ENCODE measurements at regions not wholly inside any gene's neighbourhood (a gene's known extent, or its start where the extent isn't known, plus 50 kb on each side); places are given as distances from the start of the nearest gene placed in this dataset.

GRCh38 chr6:14505401-14505800 lies 387.8 kb downstream of the CD83 start:
- no peak overlapping the region for H3K27ac ChIP-seq (ENCODE audit: insufficient read depth, low read length)
- no peak overlapping the region for H2AFZ ChIP-seq (ENCODE audit: low read length)
- no peak for TF ChIP-seq EZH2 (IDR thresholded peaks at IDR 0.05; ENCODE audit: low read length, missing control alignments)
- TF ChIP-seq, protein P1, sequence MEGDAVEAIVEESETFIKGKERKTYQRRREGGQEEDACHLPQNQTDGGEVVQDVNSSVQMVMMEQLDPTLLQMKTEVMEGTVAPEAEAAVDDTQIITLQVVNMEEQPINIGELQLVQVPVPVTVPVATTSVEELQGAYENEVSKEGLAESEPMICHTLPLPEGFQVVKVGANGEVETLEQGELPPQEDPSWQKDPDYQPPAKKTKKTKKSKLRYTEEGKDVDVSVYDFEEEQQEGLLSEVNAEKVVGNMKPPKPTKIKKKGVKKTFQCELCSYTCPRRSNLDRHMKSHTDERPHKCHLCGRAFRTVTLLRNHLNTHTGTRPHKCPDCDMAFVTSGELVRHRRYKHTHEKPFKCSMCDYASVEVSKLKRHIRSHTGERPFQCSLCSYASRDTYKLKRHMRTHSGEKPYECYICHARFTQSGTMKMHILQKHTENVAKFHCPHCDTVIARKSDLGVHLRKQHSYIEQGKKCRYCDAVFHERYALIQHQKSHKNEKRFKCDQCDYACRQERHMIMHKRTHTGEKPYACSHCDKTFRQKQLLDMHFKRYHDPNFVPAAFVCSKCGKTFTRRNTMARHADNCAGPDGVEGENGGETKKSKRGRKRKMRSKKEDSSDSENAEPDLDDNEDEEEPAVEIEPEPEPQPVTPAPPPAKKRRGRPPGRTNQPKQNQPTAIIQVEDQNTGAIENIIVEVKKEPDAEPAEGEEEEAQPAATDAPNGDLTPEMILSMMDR (conservative IDR thresholded peaks at IDR 0.05 in 1 of 2, IDR thresholded peaks at IDR 0.05 in 1 of 2; ENCODE audit: low read depth in 1 of 2, low read length in 2 of 2): no peak
- no peaks in the 10 kb centered on the region for H3K9me3 ChIP-seq (ENCODE audit: control insufficient read depth, insufficient read depth, low read depth, low read length)
- no peaks in the 10 kb centered on the region for H4K20me1 ChIP-seq (ENCODE audit: control insufficient read depth, extremely low read depth, insufficient read depth, low read length)
- H3K27me3 ChIP-seq (ENCODE audit: control insufficient read depth, insufficient read depth, low read length): no peaks in the 10 kb centered on the region
- no peak for DNase-seq (ENCODE audit: low read depth in 2 of 2)
- H3K36me3 ChIP-seq (ENCODE audit: control insufficient read depth, insufficient read depth, low read length): no peaks in the 10 kb centered on the region
- no peaks in the 10 kb centered on the region for H3K79me2 ChIP-seq (ENCODE audit: control insufficient read depth, insufficient read depth, low read length)
- no peak overlapping the region for H3K9ac ChIP-seq (ENCODE audit: insufficient read depth, low read length)
- H3K4me3 ChIP-seq (replicated peaks in 1 of 4; ENCODE audit: control extremely low read depth in 1 of 4, insufficient read depth in 1 of 4, low read depth in 3 of 4, low read length in 4 of 4): no peak overlapping the region
- no peak overlapping the region for H3K4me2 ChIP-seq (ENCODE audit: extremely low read depth, insufficient read depth, low read length)
- H3K4me1 ChIP-seq (ENCODE audit: control insufficient read depth, extremely low read depth, insufficient read depth, low read length): no peaks in the 10 kb centered on the region

GRCh38 chr6:14506656-14507246 lies 389.2 kb downstream of the CD83 start:
- Histone ChIP-seq H3K27ac (ENCODE audit: insufficient read depth, low read length) (no peak overlapping the region), H3K79me2 (ENCODE audit: control insufficient read depth, insufficient read depth, low read length) (no peaks in the 10 kb centered on the region), H4K20me1 (ENCODE audit: control insufficient read depth, extremely low read depth, insufficient read depth, low read length) (no peaks in the 10 kb centered on the region), H3K36me3 (ENCODE audit: control insufficient read depth, insufficient read depth, low read length) (no peaks in the 10 kb centered on the region), H3K27me3 (ENCODE audit: control insufficient read depth, insufficient read depth, low read length) (no peaks in the 10 kb centered on the region), H3K4me3 (replicated peaks in 1 of 4; ENCODE audit: control extremely low read depth in 1 of 4, insufficient read depth in 1 of 4, low read depth in 3 of 4, low read length in 4 of 4) (no peak overlapping the region), H3K9ac (ENCODE audit: insufficient read depth, low read length) (no peak overlapping the region), H2AFZ (ENCODE audit: low read length) (no peak overlapping the region), H3K4me1 (ENCODE audit: control insufficient read depth, extremely low read depth, insufficient read depth, low read length) (no peaks in the 10 kb centered on the region), H3K4me2 (ENCODE audit: extremely low read depth, insufficient read depth, low read length) (no peak overlapping the region), H3K9me3 (ENCODE audit: control insufficient read depth, insufficient read depth, low read depth, low read length) (no peaks in the 10 kb centered on the region)
- no peak for TF ChIP-seq EZH2 (IDR thresholded peaks at IDR 0.05; ENCODE audit: low read length, missing control alignments)
- TF ChIP-seq, protein P1 (conservative IDR thresholded peaks at IDR 0.05 in 1 of 2, IDR thresholded peaks at IDR 0.05 in 1 of 2; ENCODE audit: low read depth in 1 of 2, low read length in 2 of 2): no peak
- DNase-seq (ENCODE audit: low read depth in 2 of 2): no peak

- Histone ChIP-seq H3K4me1 (ENCODE audit: control insufficient read depth, extremely low read depth, insufficient read depth, low read length) (no peaks in the 10 kb centered on the region), H3K4me2 (ENCODE audit: extremely low read depth, insufficient read depth, low read length) (no peak overlapping the region), H3K9me3 (ENCODE audit: control insufficient read depth, insufficient read depth, low read depth, low read length) (no peaks in the 10 kb centered on the region), H3K27me3 (ENCODE audit: control insufficient read depth, insufficient read depth, low read length) (no peaks in the 10 kb centered on the region), H2AFZ (ENCODE audit: low read length) (no peak overlapping the region), H3K9ac (ENCODE audit: insufficient read depth, low read length) (no peak overlapping the region), H3K79me2 (ENCODE audit: control insufficient read depth, insufficient read depth, low read length) (no peaks in the 10 kb centered on the region), H3K36me3 (ENCODE audit: control insufficient read depth, insufficient read depth, low read length) (no peaks in the 10 kb centered on the region), H4K20me1 (ENCODE audit: control insufficient read depth, extremely low read depth, insufficient read depth, low read length) (no peaks in the 10 kb centered on the region), H3K27ac (ENCODE audit: insufficient read depth, low read length) (no peak overlapping the region), H3K4me3 (replicated peaks in 1 of 4; ENCODE audit: control extremely low read depth in 1 of 4, insufficient read depth in 1 of 4, low read depth in 3 of 4, low read length in 4 of 4) (no peak overlapping the region)
- TF ChIP-seq, protein P1 (conservative IDR thresholded peaks at IDR 0.05 in 1 of 2, IDR thresholded peaks at IDR 0.05 in 1 of 2; ENCODE audit: low read depth in 1 of 2, low read length in 2 of 2): no peak
- no peak for TF ChIP-seq EZH2 (IDR thresholded peaks at IDR 0.05; ENCODE audit: low read length, missing control alignments)
- no peak for DNase-seq (ENCODE audit: low read depth in 2 of 2)
Observed at GRCh38 chr6:14509120-14509519, 391.5 kb downstream of the CD83 start.
